Breast epithelium (tissue), 3 donors: ENCODE measurements at regions not wholly inside any gene's neighbourhood (a gene's known extent, or its start where the extent isn't known, plus 50 kb on each side); places are given as distances from the start of the nearest gene placed in this dataset.

ENCODE experiments used
- POLR2A ChIP-seq: fragments of 450-650 bp; IDR thresholded peaks from one replicate; pipeline ENCODE4 v1.6.1; 2016; ENCODE audit warnings: antibody characterized with exemption, mild to moderate bottlenecking, moderate library complexity
- POLR2AphosphoS5 ChIP-seq, 3 donors: sonication (generic); formaldehyde crosslinking; IDR thresholded peaks; one replicate each; pipeline ENCODE4 v1.6.1; 2017; ENCODE audit warnings: antibody characterized with exemption in 3 of 3
- TF ChIP-seq, protein P1 (sequence below), 3 donors: fragments of 450-650 bp; IDR thresholded peaks; one replicate each; pipeline ENCODE4 v1.5.1; 2016 to 2017; ENCODE audit warnings: antibody characterized with exemption in 3 of 3, mild to moderate bottlenecking in 3 of 3, moderate library complexity in 3 of 3

DNA sequence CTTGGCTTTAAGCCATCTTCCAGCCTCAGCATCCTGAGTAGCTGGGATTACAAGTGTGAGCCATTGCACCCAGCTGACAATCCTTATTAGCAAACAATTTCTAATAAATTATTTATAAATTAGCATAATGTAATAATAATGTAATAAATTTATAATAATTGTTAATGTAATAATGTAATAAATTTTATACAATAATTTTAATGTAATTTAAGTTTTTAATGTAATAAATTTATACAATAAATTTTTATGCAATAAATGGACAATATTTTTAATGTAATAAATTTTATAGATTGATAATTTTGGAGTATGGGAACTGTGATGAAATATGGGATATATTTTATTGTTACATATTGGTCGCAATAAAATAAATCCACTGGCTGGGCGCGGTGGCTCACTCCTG, 1457.5 kb downstream of the KCNT2 start:
- TF ChIP-seq, protein P1, sequence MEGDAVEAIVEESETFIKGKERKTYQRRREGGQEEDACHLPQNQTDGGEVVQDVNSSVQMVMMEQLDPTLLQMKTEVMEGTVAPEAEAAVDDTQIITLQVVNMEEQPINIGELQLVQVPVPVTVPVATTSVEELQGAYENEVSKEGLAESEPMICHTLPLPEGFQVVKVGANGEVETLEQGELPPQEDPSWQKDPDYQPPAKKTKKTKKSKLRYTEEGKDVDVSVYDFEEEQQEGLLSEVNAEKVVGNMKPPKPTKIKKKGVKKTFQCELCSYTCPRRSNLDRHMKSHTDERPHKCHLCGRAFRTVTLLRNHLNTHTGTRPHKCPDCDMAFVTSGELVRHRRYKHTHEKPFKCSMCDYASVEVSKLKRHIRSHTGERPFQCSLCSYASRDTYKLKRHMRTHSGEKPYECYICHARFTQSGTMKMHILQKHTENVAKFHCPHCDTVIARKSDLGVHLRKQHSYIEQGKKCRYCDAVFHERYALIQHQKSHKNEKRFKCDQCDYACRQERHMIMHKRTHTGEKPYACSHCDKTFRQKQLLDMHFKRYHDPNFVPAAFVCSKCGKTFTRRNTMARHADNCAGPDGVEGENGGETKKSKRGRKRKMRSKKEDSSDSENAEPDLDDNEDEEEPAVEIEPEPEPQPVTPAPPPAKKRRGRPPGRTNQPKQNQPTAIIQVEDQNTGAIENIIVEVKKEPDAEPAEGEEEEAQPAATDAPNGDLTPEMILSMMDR (IDR thresholded peaks at IDR 0.05): no peak
- no peak for TF ChIP-seq POLR2A
- TF ChIP-seq POLR2AphosphoS5 (IDR thresholded peaks at IDR 0.05): no peak
